DMS53 (cell line): ENCODE measurements at regions not wholly inside any gene's neighbourhood (a gene's known extent, or its start where the extent isn't known, plus 50 kb on each side); places are given as distances from the start of the nearest gene placed in this dataset.

Experiments
- DNase-seq: peaks from one replicate; lab custom pipeline; 2025; lab: John Stamatoyannopoulos, UW

DNA sequence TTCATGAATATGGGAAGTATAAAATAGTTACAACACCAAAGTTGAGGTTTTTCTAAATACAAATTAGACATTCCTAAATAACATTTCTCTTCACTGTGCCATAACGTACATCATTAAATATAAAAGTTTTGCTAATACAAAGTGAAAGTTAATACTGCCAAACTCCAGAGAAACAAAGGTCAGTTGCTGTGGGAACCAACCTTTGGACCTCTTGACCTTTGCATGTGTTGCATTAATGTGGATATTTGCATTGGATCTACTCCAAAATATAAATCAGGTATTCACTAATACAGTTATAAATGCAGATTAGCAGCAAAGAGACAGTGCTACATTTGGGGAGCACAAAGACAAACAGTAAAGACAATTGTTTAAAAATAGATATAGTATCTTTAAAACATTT, 366.0 kb upstream of the USP15 start:
- DNase-seq: peak; percentile 88

DNA sequence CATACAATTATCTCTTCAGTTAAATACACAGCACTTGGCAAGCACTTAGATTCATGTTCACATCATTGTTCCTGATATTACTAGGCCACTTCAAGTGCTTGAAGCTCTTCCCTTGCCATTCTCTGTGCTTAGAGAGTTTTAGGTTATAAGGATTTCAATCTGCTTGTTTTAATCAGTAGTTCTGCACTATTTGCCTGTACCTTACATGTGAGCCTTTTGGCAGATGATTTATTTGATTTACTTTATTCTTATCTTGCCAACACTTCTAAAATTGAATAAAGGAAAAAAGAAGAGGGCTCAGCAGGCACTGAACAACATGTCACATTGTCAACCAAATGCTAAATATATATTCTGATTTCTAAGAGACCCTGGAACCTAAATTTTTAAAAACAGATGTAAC, 363.8 kb upstream of the USP15 start:
- DNase-seq: peak; percentile 30

DNA sequence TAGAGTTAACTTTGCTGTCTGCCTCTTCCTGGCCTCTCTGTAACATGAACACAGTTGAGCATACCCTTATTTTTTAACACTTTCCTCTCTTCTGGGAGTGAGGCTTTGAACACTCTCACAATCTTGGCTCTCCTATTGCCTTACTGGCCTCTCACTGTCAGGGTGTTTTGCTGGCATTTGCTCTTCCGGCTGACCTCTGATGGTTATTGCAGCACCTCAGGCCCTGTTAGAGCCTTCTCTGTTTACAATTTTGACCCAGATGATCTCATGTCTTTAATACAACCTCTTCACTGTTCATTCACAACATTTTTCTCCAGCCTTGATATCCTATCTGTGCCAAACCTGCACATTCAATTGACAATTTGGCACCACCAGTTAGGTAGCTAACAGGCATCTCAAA, 357.8 kb upstream of the USP15 start:
- no peak for DNase-seq

DNA sequence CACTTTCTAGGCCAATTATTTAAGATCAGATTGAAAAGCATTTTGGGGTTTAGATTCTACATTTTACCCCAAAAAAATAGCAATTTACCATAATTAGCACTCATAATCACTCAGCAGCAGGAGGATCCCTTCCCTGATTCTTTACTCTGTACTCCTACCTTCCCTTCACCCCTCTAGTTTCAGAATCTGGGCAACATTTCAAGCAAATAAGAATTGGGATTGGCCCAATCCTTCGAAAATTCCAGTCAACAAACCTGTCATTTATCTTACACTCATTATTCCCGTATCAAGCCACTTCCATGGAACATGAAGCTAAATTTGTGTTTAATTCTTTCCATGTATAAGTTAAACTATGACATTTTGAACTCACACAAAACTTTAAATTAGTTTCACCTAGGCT, 349.1 kb upstream of the USP15 start:
- no peak for DNase-seq

DNA sequence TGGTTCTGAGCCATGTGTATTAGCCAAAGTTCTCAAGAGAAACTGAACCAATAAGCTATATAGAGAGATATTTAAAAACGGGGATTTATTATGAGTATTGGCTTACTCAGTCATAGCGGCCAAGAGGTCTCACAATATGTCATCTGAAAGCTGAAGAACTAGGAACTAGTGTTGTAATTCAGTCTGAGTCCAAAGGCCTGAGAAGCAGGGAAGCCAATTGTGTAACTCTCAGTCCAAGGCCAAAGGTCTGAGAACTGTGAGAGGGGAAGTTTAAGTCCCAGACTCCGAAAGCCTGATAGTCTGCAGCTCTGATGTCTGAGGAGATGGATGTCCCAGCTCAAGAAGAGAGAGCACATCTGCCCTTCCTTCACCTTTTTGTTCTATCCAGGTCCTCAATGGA, 344.8 kb upstream of the USP15 start:
- no peak for DNase-seq

DNA sequence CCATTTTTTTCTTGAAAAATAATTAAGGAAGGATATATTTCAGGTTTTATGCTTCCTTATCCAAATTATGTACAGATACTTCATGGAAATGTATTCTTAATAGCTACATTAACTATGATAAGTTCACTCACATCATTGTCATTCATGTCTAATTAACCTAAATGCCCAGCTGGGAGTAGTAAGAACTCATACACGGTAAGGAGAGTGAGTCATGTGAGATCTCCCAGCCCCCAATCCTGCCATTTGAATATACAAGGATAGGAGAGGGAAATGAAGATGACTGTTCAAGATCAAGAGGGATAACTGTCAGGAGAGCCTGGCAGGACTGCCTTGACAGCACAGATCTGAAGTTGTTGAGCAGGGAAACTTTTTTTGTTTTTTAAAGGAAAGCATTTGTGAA, 343.4 kb upstream of the USP15 start:
- peak; percentile 29 for DNase-seq

DNA sequence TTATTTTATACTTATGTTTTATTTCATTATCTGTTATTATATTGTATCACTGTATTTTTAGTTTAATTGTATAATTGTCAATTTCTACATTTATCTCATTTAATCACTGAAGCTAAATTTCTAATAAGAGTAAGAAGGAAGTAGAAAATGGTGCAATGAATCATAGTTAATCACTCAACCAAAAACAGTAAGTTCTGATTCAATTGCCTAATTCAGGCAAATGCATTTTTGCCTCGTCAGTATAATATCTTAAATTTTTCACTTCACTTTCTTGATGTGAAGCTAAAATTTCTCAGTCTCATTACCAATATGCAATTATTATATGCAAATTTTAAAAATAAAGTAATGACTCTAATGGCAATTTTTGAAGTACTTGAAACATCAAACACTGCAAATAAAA, 340.5 kb upstream of the USP15 start:
- no peak for DNase-seq

DNA sequence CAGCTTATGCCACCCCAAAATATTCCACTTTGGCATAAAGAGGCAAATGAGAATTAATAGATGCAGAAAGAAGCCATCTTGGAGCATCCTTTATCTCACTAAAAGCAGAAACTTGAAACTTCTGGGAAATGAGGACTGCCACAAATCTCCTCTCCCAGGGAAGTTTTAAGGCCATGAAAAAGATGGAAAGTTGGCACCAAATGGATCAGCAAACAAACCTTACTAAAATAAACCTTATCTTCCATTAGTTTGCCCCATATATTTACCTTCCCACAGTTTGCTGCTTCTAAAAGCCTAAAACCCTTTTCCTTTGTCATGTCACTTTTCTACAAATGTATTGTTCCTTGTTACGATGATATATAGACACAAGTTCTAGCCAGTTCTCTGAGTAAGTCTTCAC, 340.0 kb upstream of the USP15 start:
- no peak for DNase-seq

DNA sequence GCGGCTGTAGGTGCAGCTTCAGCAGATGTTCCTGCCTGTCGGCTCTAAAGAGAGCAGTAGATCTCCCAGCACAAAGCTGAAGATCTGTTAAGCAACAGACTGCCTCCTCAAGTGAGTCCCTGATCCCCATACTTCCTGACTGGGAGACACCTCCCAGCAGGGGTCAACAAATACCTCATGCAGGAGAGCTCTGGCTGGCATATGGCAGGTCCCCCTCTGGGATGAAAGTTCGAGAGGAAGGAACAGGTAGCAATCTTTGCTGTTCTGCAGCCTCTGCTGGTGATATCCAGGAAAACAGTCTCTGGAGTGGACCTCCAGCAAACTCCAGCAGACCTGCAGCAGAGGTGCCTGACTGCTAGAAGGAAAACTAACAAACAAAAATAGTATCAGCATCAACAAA, 337.1 kb upstream of the USP15 start:
- DNase-seq: no peak

DNA sequence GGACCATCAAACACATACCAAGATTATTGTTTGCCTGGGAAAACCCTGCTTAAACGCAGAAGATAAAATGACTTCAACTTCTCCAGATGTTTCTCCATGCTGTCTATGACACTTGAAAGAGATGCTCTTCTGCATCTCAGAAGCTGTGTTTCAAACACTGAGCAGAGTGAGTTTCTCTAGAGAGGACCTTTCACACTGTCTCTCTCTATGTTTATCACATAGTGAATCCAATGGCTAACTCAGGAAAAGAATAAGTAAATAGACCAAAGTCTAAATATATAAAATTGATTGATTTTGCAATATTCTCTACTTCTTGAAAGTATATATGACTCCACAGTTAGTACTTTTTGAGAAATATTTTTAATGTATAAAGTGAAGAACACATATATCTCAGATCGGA, 325.6 kb upstream of the USP15 start:
- DNase-seq: no peak

DNA sequence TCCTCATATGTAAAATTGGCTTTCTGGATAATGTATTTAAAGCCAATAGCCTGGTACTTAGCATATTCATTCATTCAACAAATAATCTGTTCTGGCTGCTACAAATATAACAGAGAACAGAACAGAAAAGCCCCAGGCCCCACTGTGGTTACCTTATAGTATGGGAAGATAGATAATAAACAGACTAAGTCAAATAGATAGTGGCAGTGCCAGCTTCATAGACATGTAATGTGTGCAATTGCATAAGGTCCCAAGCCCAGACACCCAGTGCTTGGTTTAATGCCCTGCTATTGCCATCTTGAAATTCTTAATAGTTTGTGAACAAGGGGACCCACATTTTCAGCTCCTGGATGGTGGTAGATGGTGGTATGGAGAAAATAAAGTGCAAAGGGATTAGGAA, 320.2 kb upstream of the USP15 start:
- no peak for DNase-seq

DNA sequence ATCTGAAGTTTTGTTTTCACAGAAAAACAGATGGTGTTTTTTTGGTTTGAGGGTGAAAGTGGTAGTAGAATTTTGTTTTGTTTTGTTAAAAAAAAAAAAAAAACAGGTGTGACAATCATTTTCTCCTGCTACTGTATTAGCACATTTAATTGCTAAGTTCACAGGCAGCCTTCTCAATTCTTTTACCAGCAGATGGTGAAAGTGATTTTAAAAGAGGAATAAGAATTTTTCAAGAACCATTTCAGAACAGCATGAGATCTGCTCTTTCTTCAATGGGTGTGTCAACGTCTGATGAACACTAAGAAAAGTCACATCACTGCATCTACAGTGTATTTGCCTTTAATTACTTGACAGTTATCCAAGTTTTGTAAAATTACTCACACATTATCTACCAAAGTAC, 303.7 kb upstream of the USP15 start:
- DNase-seq: no peak

DNA sequence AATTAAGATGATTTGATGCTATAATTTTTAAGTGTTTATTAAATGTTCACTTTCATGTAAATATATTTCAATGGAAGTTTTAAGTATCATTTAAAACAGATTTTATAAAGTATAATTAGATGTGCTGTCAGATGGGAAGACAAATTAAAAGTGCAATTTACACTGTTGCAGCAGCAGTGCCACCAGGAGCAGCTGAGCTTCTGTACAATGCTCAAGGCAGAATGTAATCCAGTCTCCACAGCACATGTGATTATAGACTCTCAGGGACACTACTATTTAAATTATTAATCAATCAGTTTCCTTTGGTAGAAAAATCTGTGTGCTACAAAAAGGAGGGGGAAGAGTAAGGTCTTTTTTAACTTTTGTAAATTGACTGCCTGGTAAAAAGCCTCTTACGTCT, 285.7 kb upstream of the USP15 start:
- no peak for DNase-seq

DNA sequence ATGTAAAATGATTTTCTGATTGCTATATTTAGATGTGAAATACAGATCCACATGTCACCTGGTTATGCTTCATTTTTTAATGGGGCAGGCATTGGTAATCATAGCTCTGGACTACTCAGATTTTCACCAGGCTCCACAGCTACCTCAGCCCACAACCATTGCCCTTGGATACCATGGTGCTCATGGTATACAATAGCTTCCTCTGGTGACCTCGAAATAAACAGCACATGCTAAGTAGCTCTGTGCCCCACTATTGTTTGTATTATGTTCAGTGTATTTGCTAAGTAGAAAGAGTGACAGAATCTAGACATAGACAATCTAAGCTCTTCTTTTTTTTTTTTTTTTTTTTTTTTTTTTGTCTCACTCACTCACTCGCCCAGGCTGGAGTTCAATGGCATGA, 274.4 kb upstream of the USP15 start:
- DNase-seq: peak; percentile 50

DNA sequence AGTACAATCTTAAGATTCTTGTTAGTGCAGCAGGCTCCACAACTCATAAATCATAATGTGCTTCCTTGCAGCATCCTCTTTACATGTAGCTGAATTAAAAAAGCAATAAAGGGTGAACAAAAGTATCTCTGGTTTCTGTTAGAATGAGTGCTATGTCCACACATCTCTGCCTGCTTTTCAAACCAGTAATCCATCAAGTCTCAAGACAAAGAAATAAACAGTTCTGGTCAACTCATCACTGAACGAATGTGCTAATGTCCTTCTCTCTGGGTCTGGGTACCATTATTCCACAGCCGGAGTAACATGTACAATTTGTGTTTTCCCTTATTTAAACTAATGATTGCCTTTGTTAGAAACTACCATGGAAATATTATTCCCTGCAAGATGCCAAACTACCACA, 273.0 kb upstream of the USP15 start:
- DNase-seq: no peak

DNA sequence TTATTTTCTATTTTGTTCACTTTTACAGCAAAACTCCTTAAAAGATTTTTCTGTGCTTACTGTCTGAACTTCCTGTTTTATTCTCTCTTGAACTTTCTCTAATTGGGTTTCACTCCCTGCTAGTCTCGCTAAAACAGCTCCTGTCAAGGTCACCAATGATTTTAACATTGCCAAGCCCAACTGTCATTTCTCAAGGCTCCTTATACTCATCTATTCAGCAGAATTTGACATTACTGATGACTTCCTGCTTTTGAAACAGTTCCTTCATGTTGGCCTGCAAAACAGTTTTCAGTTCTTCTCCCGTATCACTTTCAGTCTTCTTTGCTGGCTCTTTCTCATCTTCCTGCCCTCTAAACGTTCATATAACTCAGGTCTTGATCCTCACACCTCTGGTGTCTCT, 268.5 kb upstream of the USP15 start:
- DNase-seq: no peak

DNA sequence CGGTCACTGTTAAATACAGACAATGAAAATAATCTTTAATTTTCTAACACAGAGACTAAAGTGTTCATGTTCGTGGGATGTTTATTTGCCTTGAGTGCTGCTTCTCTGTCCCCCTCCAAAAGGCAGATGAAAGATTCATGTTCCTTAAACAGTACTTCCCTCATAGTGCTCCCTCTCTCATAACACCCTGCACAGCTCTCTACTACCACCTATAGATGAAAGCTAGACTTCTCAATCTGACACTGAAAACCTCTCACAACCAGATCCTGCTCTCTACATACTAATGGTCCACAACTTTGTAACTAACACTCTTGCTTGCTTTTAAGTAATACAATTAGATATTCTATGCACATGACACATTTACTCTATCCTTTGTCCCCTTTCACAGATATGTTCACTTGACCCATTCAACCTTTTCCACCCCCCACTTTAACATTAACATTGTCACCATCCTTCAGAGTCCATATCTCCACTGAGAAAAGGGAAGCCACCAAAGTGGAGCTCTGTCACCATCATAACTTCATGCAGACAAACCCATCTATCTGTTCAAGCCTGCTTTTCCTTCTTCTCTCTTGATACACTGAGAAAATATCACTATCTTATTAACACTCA, 266.4 kb upstream of the USP15 start:
- peak; percentile 80 for DNase-seq

DNA sequence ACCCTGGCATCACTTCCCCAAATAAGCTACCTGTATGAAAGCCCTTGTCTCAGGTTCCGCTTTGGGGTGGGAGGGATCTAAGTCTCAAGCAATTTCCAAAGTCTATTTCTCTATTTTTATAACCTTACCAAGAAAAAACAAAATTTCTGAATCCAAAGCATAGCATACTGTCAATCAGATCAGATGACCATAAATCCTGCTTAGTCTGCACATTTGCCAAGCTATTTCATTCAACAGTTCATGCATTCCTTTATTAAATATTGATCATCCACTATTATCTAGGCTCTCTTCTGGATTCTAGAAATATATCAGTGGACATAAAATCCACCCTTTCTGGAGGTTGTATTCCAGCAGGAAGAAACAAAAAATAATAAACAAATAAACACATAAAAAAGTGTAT, 263.5 kb upstream of the USP15 start:
- no peak for DNase-seq

DNA sequence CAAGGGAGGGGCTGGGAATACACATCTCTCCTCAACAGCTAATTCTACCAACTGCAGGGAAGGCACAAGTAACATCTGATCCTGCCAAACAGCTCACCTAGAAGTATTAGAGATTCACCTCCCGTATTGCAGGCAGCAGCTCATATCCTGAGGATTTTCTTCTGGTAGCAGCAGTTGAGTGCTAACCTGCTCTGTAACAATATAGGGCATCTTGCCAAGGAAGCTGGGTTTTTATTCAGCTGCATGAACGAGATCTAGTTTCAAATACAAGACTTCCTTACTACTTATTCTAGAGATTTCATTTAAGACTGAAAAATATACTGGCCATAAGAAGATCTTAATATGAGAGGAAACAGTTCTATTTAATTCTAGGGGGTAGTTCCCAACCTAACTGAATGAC, 261.4 kb upstream of the USP15 start:
- no peak for DNase-seq

DNA sequence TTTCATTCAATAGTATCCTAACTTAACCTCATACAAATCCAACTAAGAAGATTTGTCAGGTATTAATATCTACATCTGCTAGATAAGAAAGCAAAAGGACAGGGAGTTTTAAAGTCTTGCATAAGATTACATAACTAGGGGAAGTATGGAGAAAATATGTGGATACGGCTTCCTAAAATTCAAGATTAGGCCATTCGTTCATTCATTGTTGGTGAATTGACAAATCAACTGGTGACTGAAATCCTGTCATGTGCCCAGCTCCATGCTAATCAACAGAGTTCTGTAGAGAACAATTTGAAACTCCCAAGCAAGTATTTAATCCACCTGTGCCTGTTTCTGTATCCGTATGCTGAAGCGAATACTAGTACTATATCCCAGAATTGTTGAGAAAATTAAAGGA, 260.9 kb upstream of the USP15 start:
- no peak for DNase-seq

DNA sequence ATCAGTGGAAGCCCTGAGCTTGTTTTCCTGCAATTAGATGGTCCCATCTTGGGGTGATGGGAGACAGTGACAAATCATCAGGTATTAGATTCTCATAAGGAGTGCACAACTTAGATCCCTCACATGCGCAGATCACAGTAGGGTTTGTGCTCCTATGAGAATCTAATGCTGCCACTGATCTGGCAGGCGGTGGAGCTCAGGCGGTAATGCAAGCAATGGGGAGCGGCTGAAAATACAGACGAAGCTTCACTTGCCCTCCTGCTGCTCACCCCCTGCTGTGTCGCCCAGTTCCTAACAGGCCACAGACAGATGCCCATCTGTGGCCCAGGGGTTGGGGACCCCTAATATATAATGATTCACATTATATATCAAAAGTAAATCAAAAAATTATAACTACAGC, 258.8 kb upstream of the USP15 start:
- DNase-seq: no peak

DNA sequence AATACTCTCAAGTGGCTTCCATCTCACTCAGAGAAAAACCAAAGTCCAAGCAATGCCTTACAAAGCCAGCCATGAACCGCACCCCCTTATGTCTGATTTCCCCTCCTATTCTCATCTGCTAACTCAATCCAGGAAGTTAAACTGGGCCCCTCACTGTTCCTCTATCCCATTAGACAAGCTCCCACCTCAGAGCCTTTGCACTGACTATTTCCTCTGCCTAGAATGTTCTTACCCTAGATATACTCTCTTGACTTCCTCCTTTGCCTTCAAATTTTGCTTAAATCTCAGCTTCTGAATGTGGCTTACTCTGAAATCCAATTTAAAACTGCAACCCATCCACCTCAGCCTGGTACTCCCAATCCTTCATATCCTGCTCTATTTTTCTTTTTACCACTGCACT, 257.0 kb upstream of the USP15 start:
- no peak for DNase-seq

DNA sequence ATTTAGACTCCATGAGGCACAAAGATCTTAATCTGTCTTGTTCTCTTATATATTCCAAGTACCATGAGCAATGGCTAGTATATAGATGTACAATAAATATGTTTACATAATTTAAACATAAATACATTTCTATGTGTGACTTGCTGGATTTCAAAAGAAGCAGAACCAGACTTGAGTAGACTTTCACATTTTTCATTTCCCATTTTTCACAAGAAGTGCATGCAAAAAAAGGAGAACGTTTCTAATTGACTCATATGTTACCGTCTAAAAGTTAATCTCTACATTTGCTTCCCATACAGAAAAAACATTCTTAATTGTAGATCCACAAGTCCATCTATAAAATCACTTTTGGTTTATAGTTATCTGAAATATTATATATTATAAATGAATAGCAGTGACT, 256.5 kb upstream of the USP15 start:
- no peak for DNase-seq

DNA sequence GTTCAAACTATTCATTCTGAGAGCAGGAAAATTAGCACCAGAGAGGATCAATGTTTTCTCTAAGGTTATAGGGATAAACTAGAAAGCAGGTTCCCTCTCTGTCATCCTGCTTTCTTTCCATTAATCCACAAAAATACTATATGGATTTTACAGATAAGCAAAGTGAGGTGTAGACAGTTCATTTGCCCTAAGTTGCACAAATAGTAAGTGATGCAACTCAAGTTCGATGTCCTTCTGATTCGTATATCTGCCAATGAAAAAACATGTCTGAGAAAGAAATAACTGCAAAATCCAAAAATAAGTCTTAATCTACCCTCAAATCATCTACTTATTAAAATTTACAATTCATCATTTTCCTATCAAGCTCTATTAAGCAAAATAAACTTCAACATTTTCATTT, 254.6 kb upstream of the USP15 start:
- no peak for DNase-seq
